A172 (cell line): ENCODE measurements at regions not wholly inside any gene's neighbourhood (a gene's known extent, or its start where the extent isn't known, plus 50 kb on each side); places are given as distances from the start of the nearest gene placed in this dataset.
"Not testable (repeated sequence)": the region's sequence is repeated elsewhere in the genome, so short reads cannot be mapped to it uniquely, and the experiment has no call there.

ENCODE experiments used
- DNase-seq: peaks from one replicate; pipeline ENCODE4 v3.0.0-alpha.2; 2015; ENCODE audit warnings: low spot score

GRCh38 chr1:120278259-120278610 lies 101.9 kb upstream of the SEC22B start:
- DNase-seq: not testable (repeated sequence)

GRCh38 chr1:120277428-120278258 lies 101.3 kb upstream of the SEC22B start:
- not testable (repeated sequence) for DNase-seq

- DNase-seq: not testable (repeated sequence)
Measured at GRCh38 chr1:120276710-120277109, 100.4 kb upstream of the SEC22B start.

DNA sequence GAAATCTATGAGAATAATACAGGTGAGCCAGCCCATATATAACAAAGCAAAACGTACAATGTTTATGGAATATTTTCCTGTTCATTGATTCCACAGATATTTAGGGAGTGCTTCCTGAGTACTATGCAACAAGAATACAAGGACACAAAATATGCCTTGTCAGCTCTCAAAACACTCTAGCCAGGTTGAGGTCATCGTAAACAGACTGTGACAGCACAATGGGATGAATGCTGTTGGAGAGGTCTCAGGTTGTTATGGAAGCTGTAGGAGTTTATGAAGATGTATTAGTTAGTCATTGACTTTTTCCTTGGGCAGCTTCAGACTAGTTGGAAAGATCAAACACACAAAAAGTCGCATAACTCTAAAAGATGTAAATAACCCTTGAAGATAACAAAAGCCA lies 98.1 kb upstream of the SEC22B start:
- not testable (repeated sequence) for DNase-seq

GRCh38 chr1:120273363-120273762 lies 97.0 kb upstream of the SEC22B start:
- not testable (repeated sequence) for DNase-seq

- DNase-seq: not testable (repeated sequence)
Measured at GRCh38 chr1:120272242-120272641, 95.9 kb upstream of the SEC22B start.

GRCh38 chr1:120271561-120272221 lies 95.4 kb upstream of the SEC22B start:
- not testable (repeated sequence) for DNase-seq

- not testable (repeated sequence) for DNase-seq
Measured at GRCh38 chr1:120267894-120268551, 91.7 kb upstream of the SEC22B start.

DNA sequence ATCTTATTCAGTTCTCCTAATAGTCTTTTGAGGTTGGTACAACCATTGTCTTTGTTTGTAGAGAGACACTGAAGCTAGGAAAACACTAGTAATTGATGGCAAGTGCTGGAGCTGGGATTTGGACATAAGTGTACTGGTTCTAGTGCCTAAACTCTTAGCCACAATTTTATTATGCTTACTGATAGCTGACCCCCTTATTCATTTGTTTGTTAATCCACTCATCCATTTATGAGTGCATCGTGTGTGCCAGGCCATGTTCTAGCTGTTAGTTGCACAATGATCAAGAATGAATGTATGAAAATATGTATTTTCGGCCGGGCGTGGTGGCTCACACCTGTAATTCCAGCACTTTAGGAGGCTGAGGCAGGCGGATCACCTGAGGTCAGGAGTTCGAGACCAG lies 88.2 kb upstream of the SEC22B start:
- DNase-seq: not testable (repeated sequence)

GRCh38 chr1:120262791-120263751 lies 86.8 kb upstream of the SEC22B start:
- not testable (repeated sequence) for DNase-seq

DNA sequence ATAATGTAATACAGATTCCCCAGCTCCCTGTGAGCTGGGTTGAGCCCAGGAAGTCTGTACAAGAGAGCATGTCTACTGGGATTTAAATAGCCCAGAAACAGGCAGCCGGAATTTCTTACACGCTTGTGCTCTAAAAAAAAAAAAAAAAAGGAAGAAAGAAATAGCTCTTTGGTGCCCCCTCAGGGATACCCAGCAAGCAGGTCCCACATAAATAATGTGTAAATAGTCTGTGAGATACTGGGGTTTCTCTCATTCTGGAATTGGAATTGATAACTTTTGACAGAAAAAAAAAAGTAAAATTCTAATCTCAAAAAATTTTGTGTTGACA lies 81.4 kb upstream of the SEC22B start:
- DNase-seq: not testable (repeated sequence)

- not testable (repeated sequence) for DNase-seq
Measured at GRCh38 chr1:120257064-120257777, 80.9 kb upstream of the SEC22B start.

- not testable (repeated sequence) for DNase-seq
Measured at GRCh38 chr1:120250756-120251155, 74.4 kb upstream of the SEC22B start.

- not testable (repeated sequence) for DNase-seq
Measured at GRCh38 chr1:120248726-120249427, 72.6 kb upstream of the SEC22B start.

DNA sequence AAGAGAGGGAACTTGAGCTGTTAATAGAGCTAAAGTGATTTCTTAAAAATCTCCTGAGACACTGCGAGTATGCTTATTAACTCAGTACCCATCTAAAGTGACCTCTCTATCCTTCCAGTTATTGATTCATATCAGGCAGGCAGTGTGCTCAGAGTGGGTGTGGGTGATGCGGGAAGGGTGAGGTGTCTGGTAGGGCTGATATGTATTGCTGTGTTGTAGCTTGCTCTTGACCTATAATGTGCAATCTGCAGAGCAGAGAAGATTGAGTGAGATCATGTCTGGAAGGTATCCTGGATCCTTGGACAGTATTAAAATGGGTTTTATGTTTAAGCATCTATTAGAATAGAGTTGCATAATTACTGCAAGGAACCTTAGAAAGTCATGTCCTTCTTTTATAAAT lies 71.9 kb upstream of the SEC22B start:
- DNase-seq: not testable (repeated sequence)

- DNase-seq: not testable (repeated sequence)
Measured at GRCh38 chr1:120243867-120244266, 67.5 kb upstream of the SEC22B start.

- DNase-seq: not testable (repeated sequence)
Measured at GRCh38 chr1:120242582-120242981, 66.3 kb upstream of the SEC22B start.

DNA sequence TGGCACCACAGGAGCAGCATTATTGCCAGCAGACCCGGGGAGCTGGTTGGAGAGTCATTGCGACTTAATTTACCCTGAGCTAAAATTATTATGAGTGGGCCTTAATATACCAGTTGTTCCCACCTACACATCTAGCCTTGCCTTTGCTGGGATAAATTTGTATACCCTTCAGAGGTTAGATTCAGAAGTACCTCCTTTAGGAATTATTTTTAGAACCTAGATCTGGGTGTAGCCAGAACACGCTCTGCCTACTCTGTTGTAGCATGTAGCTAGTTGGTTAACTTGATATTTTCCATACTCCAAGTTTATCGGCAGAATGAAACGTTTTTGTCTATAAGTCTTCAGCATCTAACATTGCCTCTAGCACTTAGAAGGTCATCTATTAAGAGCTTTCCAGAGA lies 65.5 kb upstream of the SEC22B start:
- DNase-seq: not testable (repeated sequence)

DNA sequence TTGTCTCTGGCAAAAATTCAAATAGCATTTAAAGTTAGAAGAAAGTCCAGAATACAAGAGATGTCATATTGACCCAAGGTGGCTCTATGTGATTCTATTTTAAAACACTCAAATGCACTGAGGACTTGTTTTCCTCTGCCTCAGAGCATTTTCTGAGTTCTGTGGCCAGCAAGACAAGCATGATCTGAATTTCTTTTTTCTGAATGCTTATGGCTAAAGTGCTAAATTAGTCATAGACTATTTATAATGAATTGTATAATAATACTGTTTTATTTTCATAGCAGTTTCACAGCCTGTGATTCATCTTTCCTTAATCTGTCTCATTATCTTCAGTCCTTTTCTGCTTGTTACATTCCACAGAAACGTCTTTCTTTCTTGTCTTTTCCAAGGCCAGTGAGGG lies 63.9 kb upstream of the SEC22B start:
- DNase-seq: not testable (repeated sequence)

GRCh38 chr1:120239351-120239750 lies 63.0 kb upstream of the SEC22B start:
- DNase-seq: not testable (repeated sequence)
